ENCODE measurements at regions not wholly inside any gene's neighbourhood (a gene's known extent, or its start where the extent isn't known, plus 50 kb on each side); places are given as distances from the start of the nearest gene placed in this dataset.
"Not testable (repeated sequence)": the region's sequence is repeated elsewhere in the genome, so short reads cannot be mapped to it uniquely, and the experiment has no call there.

- no peaks in the 10 kb centered on the region for H3K9me3 ChIP-seq (ENCODE audit: control insufficient read depth in 2 of 2, low read length in 2 of 2)
- H3K9ac ChIP-seq (ENCODE audit: low read length in 2 of 2): no peak overlapping the region
- no peaks in the 10 kb centered on the region for H3K36me3 ChIP-seq (ENCODE audit: control insufficient read depth in 2 of 2, insufficient read depth in 2 of 2, low read length in 2 of 2)
- H3K27ac ChIP-seq (ENCODE audit: low read length): no peak overlapping the region
- no peaks in the 10 kb centered on the region for H3K27me3 ChIP-seq (ENCODE audit: control insufficient read depth in 1 of 2, insufficient read depth in 2 of 2, low read length in 2 of 2)
- no peak overlapping the region for H3K4me3 ChIP-seq (ENCODE audit: low read length in 2 of 2)
- H3K4me1 ChIP-seq (ENCODE audit: control insufficient read depth, insufficient read depth, low read length): no peaks in the 10 kb centered on the region
Observed at GRCh38 chr5:125064621-125065438, 318.4 kb upstream of the ZNF608 start.

- H3K9ac ChIP-seq (ENCODE audit: low read length in 2 of 2): no peak overlapping the region
Observed at GRCh38 chr5:125065741-125066140, 319.3 kb upstream of the ZNF608 start.

GRCh38 chr5:125070961-125071360 lies 324.5 kb upstream of the ZNF608 start:
- Histone ChIP-seq H3K4me3 (ENCODE audit: low read length in 2 of 2) (no peak overlapping the region), H3K36me3 (ENCODE audit: control insufficient read depth in 2 of 2, insufficient read depth in 2 of 2, low read length in 2 of 2) (no peaks in the 10 kb centered on the region), H3K27me3 (ENCODE audit: control insufficient read depth in 1 of 2, insufficient read depth in 2 of 2, low read length in 2 of 2) (no peaks in the 10 kb centered on the region), H3K9ac (ENCODE audit: low read length in 2 of 2) (no peak overlapping the region), H3K27ac (ENCODE audit: low read length) (no peak overlapping the region), H3K4me1 (ENCODE audit: control insufficient read depth, insufficient read depth, low read length) (no peaks in the 10 kb centered on the region), H3K9me3 (ENCODE audit: control insufficient read depth in 2 of 2, low read length in 2 of 2) (peaks cover 0 to 3% of the 10 kb centered on the region in 2 donors)

More at GRCh38 chr5:125065741-125066140, 319.3 kb upstream of the ZNF608 start:
- Histone ChIP-seq H3K36me3 (ENCODE audit: control insufficient read depth in 2 of 2, insufficient read depth in 2 of 2, low read length in 2 of 2) (no peaks in the 10 kb centered on the region), H3K4me3 (ENCODE audit: low read length in 2 of 2) (no peak overlapping the region), H3K9me3 (ENCODE audit: control insufficient read depth in 2 of 2, low read length in 2 of 2) (no peaks in the 10 kb centered on the region), H3K27ac (ENCODE audit: low read length) (no peak overlapping the region), H3K4me1 (ENCODE audit: control insufficient read depth, insufficient read depth, low read length) (no peaks in the 10 kb centered on the region), H3K27me3 (ENCODE audit: control insufficient read depth in 1 of 2, insufficient read depth in 2 of 2, low read length in 2 of 2) (no peaks in the 10 kb centered on the region)

- H3K27ac ChIP-seq (ENCODE audit: low read length): no peak overlapping the region
- no peak overlapping the region for H3K9ac ChIP-seq (ENCODE audit: low read length in 2 of 2)
- H3K4me3 ChIP-seq (ENCODE audit: low read length in 2 of 2): no peak overlapping the region
- peaks cover 0 to 3% of the 10 kb centered on the region in 2 donors for H3K9me3 ChIP-seq (ENCODE audit: control insufficient read depth in 2 of 2, low read length in 2 of 2)
- H3K27me3 ChIP-seq (ENCODE audit: control insufficient read depth in 1 of 2, insufficient read depth in 2 of 2, low read length in 2 of 2): no peaks in the 10 kb centered on the region
- H3K36me3 ChIP-seq (ENCODE audit: control insufficient read depth in 2 of 2, insufficient read depth in 2 of 2, low read length in 2 of 2): no peaks in the 10 kb centered on the region
- H3K4me1 ChIP-seq (ENCODE audit: control insufficient read depth, insufficient read depth, low read length): no peaks in the 10 kb centered on the region
Observed at GRCh38 chr5:125073090-125073489, 326.7 kb upstream of the ZNF608 start.

GRCh38 chr5:125075567-125075966 lies 329.1 kb upstream of the ZNF608 start:
- Histone ChIP-seq H3K36me3 (ENCODE audit: control insufficient read depth in 2 of 2, insufficient read depth in 2 of 2, low read length in 2 of 2) (no peaks in the 10 kb centered on the region), H3K27me3 (ENCODE audit: control insufficient read depth in 1 of 2, insufficient read depth in 2 of 2, low read length in 2 of 2) (no peaks in the 10 kb centered on the region), H3K9me3 (ENCODE audit: control insufficient read depth in 2 of 2, low read length in 2 of 2) (peaks cover 0 to 3% of the 10 kb centered on the region in 2 donors), H3K27ac (ENCODE audit: low read length) (no peak overlapping the region), H3K4me3 (ENCODE audit: low read length in 2 of 2) (no peak overlapping the region), H3K9ac (ENCODE audit: low read length in 2 of 2) (no peak overlapping the region), H3K4me1 (ENCODE audit: control insufficient read depth, insufficient read depth, low read length) (no peaks in the 10 kb centered on the region)

- H3K9ac ChIP-seq (ENCODE audit: low read length in 2 of 2); H3K27me3 ChIP-seq (ENCODE audit: control insufficient read depth in 1 of 2, insufficient read depth in 2 of 2, low read length in 2 of 2); H3K4me3 ChIP-seq (ENCODE audit: low read length in 2 of 2); H3K9me3 ChIP-seq (ENCODE audit: control insufficient read depth in 2 of 2, low read length in 2 of 2); H3K36me3 ChIP-seq (ENCODE audit: control insufficient read depth in 2 of 2, insufficient read depth in 2 of 2, low read length in 2 of 2); H3K27ac ChIP-seq (ENCODE audit: low read length); H3K4me1 ChIP-seq (ENCODE audit: control insufficient read depth, insufficient read depth, low read length): not testable (repeated sequence)
Observed at GRCh38 chr5:125079028-125079427, 332.6 kb upstream of the ZNF608 start.

GRCh38 chr5:125081101-125081500 lies 334.7 kb upstream of the ZNF608 start:
- H3K4me3 ChIP-seq (ENCODE audit: low read length in 2 of 2): no peak overlapping the region
- no peak overlapping the region for H3K9ac ChIP-seq (ENCODE audit: low read length in 2 of 2)
- no peak overlapping the region for H3K27ac ChIP-seq (ENCODE audit: low read length)
- H3K36me3 ChIP-seq (ENCODE audit: control insufficient read depth in 2 of 2, insufficient read depth in 2 of 2, low read length in 2 of 2): no peaks in the 10 kb centered on the region
- no peaks in the 10 kb centered on the region for H3K9me3 ChIP-seq (ENCODE audit: control insufficient read depth in 2 of 2, low read length in 2 of 2)
- no peaks in the 10 kb centered on the region for H3K4me1 ChIP-seq (ENCODE audit: control insufficient read depth, insufficient read depth, low read length)
- no peaks in the 10 kb centered on the region for H3K27me3 ChIP-seq (ENCODE audit: control insufficient read depth in 1 of 2, insufficient read depth in 2 of 2, low read length in 2 of 2)

GRCh38 chr5:125083981-125084380 lies 337.5 kb upstream of the ZNF608 start:
- no peak overlapping the region for H3K27ac ChIP-seq (ENCODE audit: low read length)
- H3K36me3 ChIP-seq (ENCODE audit: control insufficient read depth in 2 of 2, insufficient read depth in 2 of 2, low read length in 2 of 2): no peaks in the 10 kb centered on the region
- H3K4me3 ChIP-seq (ENCODE audit: low read length in 2 of 2): no peak overlapping the region
- H3K9me3 ChIP-seq (ENCODE audit: control insufficient read depth in 2 of 2, low read length in 2 of 2): no peaks in the 10 kb centered on the region
- H3K27me3 ChIP-seq (ENCODE audit: control insufficient read depth in 1 of 2, insufficient read depth in 2 of 2, low read length in 2 of 2): no peaks in the 10 kb centered on the region
- no peaks in the 10 kb centered on the region for H3K4me1 ChIP-seq (ENCODE audit: control insufficient read depth, insufficient read depth, low read length)
- no peak overlapping the region for H3K9ac ChIP-seq (ENCODE audit: low read length in 2 of 2)

GRCh38 chr5:125085797-125086505 lies 339.5 kb upstream of the ZNF608 start:
- no peaks in the 10 kb centered on the region for H3K4me1 ChIP-seq (ENCODE audit: control insufficient read depth, insufficient read depth, low read length)
- H3K36me3 ChIP-seq (ENCODE audit: control insufficient read depth in 2 of 2, insufficient read depth in 2 of 2, low read length in 2 of 2): no peaks in the 10 kb centered on the region
- H3K27ac ChIP-seq (ENCODE audit: low read length): no peak overlapping the region
- H3K9me3 ChIP-seq (ENCODE audit: control insufficient read depth in 2 of 2, low read length in 2 of 2): no peaks in the 10 kb centered on the region
- H3K27me3 ChIP-seq (ENCODE audit: control insufficient read depth in 1 of 2, insufficient read depth in 2 of 2, low read length in 2 of 2): no peaks in the 10 kb centered on the region
- H3K9ac ChIP-seq (ENCODE audit: low read length in 2 of 2): no peak overlapping the region
- H3K4me3 ChIP-seq (ENCODE audit: low read length in 2 of 2): no peak overlapping the region

- Histone ChIP-seq H3K27me3 (ENCODE audit: control insufficient read depth in 1 of 2, insufficient read depth in 2 of 2, low read length in 2 of 2) (no peaks in the 10 kb centered on the region), H3K36me3 (ENCODE audit: control insufficient read depth in 2 of 2, insufficient read depth in 2 of 2, low read length in 2 of 2) (no peaks in the 10 kb centered on the region), H3K4me1 (ENCODE audit: control insufficient read depth, insufficient read depth, low read length) (no peaks in the 10 kb centered on the region), H3K9ac (ENCODE audit: low read length in 2 of 2) (no peak overlapping the region), H3K27ac (ENCODE audit: low read length) (no peak overlapping the region), H3K9me3 (ENCODE audit: control insufficient read depth in 2 of 2, low read length in 2 of 2) (no peaks in the 10 kb centered on the region), H3K4me3 (ENCODE audit: low read length in 2 of 2) (no peak overlapping the region)
Observed at GRCh38 chr5:125088522-125089105, 342.2 kb upstream of the ZNF608 start.

GRCh38 chr5:125092138-125092537 lies 345.7 kb upstream of the ZNF608 start:
- not testable (repeated sequence) for H3K4me1 ChIP-seq (ENCODE audit: control insufficient read depth, insufficient read depth, low read length); H3K27ac ChIP-seq (ENCODE audit: low read length); H3K9ac ChIP-seq (ENCODE audit: low read length in 2 of 2); H3K27me3 ChIP-seq (ENCODE audit: control insufficient read depth in 1 of 2, insufficient read depth in 2 of 2, low read length in 2 of 2); H3K4me3 ChIP-seq (ENCODE audit: low read length in 2 of 2); H3K36me3 ChIP-seq (ENCODE audit: control insufficient read depth in 2 of 2, insufficient read depth in 2 of 2, low read length in 2 of 2); H3K9me3 ChIP-seq (ENCODE audit: control insufficient read depth in 2 of 2, low read length in 2 of 2)

Data from stomach smooth muscle (tissue), 2 donors.